ENCODE measurements at regions not wholly inside any gene's neighbourhood (a gene's known extent, or its start where the extent isn't known, plus 50 kb on each side); places are given as distances from the start of the nearest gene placed in this dataset.

- TF ChIP-seq GATA2 (IDR thresholded peaks at IDR 0.05; ENCODE audit: low read depth, low read length) (no peak), GATA3 (IDR thresholded peaks at IDR 0.05; ENCODE audit: low read depth, low read length) (no peak)
Measured at GRCh38 chr4:108520807-108521206, 99.6 kb upstream of the RPL34 start.

All from SH-SY5Y (cell line).